ENCODE measurements at regions not wholly inside any gene's neighbourhood (a gene's known extent, or its start where the extent isn't known, plus 50 kb on each side); places are given as distances from the start of the nearest gene placed in this dataset.

DNA sequence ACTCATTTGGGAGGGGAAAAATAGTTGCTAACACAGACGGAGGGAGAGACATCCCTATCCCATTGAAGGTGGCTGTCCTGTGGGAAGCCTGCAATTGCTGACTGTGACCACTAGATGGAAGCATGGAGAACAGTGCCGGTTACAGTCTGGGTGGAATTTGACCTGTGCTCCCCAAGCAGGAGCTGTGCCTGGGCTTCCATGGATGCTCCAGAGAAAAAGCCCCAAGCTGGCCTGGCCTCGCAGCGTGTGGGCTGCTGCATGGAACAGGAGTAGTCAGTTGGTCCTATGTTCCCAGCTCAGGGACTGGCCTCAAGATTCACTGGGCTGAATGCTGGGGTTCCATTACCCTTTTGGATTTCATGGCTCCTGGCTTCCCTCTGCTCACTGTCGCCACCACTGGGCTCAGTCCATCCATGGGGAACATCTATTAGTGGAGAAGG, 116.3 kb upstream of the CHD6 start (continued):
- 0 out of 2 replicates have a peak, but pooled peaks have one; percentile 23 for TF ChIP-seq USF2 (IDR thresholded peaks at IDR 0.05; ENCODE audit: low read depth, low read length)
- TF ChIP-seq USF2 (CRISPR knock-in tag; IDR thresholded peaks at IDR 0.05; ENCODE audit: borderline replicate concordance) = no peak
- TF ChIP-seq ZNF512B (CRISPR knock-in tag; IDR thresholded peaks at IDR 0.05; ENCODE audit: borderline replicate concordance) = no peak
- TF ChIP-seq ZHX1 (CRISPR knock-in tag; IDR thresholded peaks at IDR 0.05; ENCODE audit: low read depth) = no peak
- TF ChIP-seq NR0B2 (CRISPR knock-in tag; IDR thresholded peaks at IDR 0.05) = no peak
- no peak for TF ChIP-seq MYNN (CRISPR knock-in tag; IDR thresholded peaks at IDR 0.05; ENCODE audit: low read depth)
- TF ChIP-seq, protein P1, sequence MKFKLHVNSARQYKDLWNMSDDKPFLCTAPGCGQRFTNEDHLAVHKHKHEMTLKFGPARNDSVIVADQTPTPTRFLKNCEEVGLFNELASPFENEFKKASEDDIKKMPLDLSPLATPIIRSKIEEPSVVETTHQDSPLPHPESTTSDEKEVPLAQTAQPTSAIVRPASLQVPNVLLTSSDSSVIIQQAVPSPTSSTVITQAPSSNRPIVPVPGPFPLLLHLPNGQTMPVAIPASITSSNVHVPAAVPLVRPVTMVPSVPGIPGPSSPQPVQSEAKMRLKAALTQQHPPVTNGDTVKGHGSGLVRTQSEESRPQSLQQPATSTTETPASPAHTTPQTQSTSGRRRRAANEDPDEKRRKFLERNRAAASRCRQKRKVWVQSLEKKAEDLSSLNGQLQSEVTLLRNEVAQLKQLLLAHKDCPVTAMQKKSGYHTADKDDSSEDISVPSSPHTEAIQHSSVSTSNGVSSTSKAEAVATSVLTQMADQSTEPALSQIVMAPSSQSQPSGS (CRISPR knock-in tag; IDR thresholded peaks at IDR 0.05) = peak; percentile 49; the same call in 1 of the 2 replicates
- TF ChIP-seq DRAP1 (CRISPR knock-in tag; IDR thresholded peaks at IDR 0.05) = no peak
- TF ChIP-seq NFE2L2 (IDR thresholded peaks at IDR 0.05; ENCODE audit: low read length) = no peak
- TF ChIP-seq TEAD2 (CRISPR knock-in tag; IDR thresholded peaks at IDR 0.05) = no peak
- TF ChIP-seq PPARG (CRISPR knock-in tag; conservative IDR thresholded peaks at IDR 0.05) = peak; percentile 51; the same call in 1 of the 2 replicates
- TF ChIP-seq, protein P2, sequence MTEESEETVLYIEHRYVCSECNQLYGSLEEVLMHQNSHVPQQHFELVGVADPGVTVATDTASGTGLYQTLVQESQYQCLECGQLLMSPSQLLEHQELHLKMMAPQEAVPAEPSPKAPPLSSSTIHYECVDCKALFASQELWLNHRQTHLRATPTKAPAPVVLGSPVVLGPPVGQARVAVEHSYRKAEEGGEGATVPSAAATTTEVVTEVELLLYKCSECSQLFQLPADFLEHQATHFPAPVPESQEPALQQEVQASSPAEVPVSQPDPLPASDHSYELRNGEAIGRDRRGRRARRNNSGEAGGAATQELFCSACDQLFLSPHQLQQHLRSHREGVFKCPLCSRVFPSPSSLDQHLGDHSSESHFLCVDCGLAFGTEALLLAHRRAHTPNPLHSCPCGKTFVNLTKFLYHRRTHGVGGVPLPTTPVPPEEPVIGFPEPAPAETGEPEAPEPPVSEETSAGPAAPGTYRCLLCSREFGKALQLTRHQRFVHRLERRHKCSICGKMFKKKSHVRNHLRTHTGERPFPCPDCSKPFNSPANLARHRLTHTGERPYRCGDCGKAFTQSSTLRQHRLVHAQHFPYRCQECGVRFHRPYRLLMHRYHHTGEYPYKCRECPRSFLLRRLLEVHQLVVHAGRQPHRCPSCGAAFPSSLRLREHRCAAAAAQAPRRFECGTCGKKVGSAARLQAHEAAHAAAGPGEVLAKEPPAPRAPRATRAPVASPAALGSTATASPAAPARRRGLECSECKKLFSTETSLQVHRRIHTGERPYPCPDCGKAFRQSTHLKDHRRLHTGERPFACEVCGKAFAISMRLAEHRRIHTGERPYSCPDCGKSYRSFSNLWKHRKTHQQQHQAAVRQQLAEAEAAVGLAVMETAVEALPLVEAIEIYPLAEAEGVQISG (CRISPR knock-in tag; IDR thresholded peaks at IDR 0.05) = peak; percentile 53
- TF ChIP-seq HNRNPK (IDR thresholded peaks at IDR 0.05; ENCODE audit: low read depth, low read length, poor library complexity, severe bottlenecking) = no peak
- no peak for TF ChIP-seq ZNF383 (CRISPR knock-in tag; IDR thresholded peaks at IDR 0.05; ENCODE audit: borderline replicate concordance)
- peak; percentile 98 for TF ChIP-seq XRCC5 (optimal IDR thresholded peaks at IDR 0.05; ENCODE audit: low read length)
- no peak for TF ChIP-seq CHD4 (IDR thresholded peaks at IDR 0.05; ENCODE audit: borderline replicate concordance, low read length)
